Stimulated activated CD4-positive, alpha-beta T cell treated with anti-CD3 and anti-CD28 coated beads, Interleukin-1b, Interleukin-23, amount 100 ng/mL, for 48 hours (primary cell): ENCODE measurements at regions not wholly inside any gene's neighbourhood (a gene's known extent, or its start where the extent isn't known, plus 50 kb on each side); places are given as distances from the start of the nearest gene placed in this dataset.
"Not testable (repeated sequence)": the region's sequence is repeated elsewhere in the genome, so short reads cannot be mapped to it uniquely, and the experiment has no call there.

Source experiments
- DNase-seq: peaks from one replicate; pipeline ENCODE4 v3.0.0-alpha.2; 2020

DNA sequence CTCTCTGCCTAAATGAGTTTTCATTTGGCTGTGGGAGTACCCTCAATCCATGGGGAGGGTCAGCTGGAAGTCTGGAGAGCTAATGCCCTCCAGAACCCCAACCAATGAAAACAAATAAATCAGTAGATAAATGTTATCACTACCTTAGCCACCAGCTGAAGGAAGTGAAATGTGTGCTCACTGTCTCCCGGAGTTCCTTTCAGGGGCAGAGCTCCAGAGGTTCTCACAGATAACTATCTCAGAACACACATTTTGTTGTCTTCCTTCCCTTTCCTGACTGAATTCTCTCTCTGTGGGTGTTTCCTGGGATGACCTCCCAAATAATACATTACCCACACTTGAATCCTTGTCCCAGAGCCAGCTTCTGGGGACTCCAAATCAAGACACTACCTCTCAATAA, 779.6 kb downstream of the DIAPH3 start:
- DNase-seq, result no peak

GRCh38 chr13:59391696-59392095, 772.0 kb downstream of the DIAPH3 start:
- peak; percentile 48 for DNase-seq

- no peak for DNase-seq
These were observed 771.4 kb downstream of the DIAPH3 start for GRCh38 chr13:59392328-59392727.

DNA sequence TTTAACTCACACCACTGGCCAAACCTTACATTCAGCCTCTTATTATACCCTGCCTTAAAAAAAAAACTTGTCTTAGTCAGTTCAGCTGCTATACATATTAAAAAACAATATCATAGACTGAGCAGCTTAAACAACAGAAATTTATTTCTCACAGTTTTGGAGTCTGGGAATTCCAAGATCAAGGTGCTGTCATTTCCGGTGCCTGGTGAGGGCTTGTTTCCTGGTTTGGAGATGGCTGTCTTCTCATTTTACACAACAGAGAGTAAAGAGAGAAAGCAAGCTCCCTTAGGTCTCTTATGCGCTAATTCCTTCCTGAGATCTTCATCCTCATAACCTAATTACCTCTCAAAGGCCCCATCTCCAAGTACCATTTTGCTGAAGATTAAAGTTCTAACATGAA, 769.2 kb downstream of the DIAPH3 start:
- no peak for DNase-seq

DNA sequence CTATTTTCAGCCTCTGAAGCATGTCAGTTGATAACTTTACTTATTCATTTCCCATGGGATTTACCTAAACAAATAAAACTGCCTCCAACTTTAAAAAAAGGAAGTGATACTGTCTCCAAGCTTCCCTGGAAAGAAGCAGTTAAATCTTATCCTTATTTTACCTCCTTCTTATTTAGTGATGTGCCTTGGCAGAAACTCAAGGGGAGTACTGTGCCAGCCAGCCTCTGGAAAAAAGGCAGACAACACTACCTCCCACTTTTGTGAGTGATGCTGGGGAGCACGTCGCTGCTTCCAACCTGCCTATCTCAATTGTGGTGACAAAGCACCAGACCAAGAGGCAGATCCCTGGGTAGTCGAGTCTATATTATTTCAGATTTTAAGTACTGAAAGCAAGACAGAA, 765.6 kb downstream of the DIAPH3 start:
- DNase-seq, result no peak

- DNase-seq, result no peak
These were observed 765.1 kb downstream of the DIAPH3 start for GRCh38 chr13:59398661-59399060.

DNA sequence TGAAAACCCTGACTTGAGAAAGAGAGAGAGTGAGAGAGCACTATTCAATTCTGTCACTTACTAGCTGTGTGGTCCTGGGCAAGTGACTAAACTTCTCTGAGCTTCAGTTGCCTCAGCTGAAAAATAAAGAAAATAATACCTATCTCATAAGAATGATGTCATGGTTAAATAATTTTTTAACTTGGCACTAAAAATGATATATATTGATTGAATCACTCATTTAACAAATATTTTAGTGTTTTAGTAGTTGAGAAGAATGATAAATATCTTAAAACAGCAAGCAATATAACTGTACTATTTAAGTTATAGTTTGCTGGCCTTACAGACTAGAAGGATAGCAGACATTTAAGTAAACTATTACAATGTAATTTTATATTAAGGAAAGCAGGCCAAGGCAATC, 764.2 kb downstream of the DIAPH3 start:
- DNase-seq, result no peak

DNA sequence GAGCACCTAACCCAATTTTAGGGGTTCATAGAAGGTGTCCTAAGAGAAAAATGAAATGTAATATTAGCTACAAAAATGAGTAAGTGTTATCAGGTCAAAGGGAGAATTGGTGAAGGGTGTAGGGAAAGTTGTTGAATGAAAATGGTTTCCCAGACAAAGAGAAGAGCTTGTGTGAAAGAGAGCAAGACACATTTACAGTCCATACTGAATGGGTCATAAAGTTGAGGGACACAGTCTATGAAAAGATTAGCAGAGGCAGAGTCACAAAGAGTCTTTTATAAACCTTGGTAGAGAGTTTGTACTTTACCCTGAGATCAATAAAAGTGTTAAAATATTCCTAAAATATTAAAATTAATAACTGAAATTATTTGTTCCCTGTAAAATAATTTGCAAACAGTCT, 759.4 kb downstream of the DIAPH3 start:
- no peak for DNase-seq

- not testable (repeated sequence) for DNase-seq
These were observed 756.5 kb downstream of the DIAPH3 start for GRCh38 chr13:59407251-59407650.

- no peak for DNase-seq
These were observed 755.0 kb downstream of the DIAPH3 start for GRCh38 chr13:59408738-59409137.

DNA sequence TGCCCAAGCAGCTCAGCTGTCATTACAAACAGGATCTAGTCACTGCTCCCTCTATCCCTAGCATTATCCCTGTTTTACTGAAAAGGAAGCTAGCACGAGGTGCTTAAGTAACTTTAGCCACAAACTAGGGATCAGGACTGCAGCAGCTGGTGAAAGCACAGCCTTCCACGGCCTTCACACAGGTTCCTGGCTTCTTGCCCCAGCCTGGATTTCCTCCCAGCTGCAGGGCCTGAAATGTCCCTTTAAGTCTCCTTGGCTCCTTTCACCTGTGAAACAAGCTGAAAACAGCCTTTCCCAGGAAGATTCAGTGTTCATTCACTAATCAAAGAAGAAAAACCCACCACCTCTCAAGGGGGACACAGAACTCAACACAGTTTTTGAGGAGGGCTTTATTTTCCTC, 754.5 kb downstream of the DIAPH3 start:
- DNase-seq, result no peak

DNA sequence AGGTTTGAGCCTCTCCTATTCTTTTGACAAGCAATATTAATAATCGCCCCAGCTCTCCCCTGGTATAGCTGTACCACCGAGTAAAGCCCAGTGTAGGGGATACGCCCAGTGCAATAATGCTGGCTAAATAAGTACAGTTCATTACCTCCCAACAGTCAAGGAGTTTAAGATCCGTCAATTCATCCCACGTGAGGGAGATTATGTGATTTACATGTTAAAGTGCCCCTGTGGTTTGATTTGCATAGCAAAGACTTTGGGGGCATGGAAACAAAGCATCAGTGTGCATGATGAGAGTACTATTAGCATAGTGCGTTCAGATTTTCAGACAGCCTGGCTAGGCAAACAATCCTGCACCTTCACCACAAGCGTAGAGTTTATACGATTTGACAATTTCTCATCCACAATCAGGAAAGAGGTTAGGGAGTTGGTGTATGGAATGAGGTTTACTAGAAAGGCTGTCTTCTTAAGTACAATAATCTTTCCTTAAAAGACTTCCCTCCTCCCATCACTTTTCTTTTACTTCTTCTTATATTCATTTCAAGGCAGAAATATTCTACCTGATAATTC, 754.0 kb downstream of the DIAPH3 start:
- DNase-seq, result no peak

DNA sequence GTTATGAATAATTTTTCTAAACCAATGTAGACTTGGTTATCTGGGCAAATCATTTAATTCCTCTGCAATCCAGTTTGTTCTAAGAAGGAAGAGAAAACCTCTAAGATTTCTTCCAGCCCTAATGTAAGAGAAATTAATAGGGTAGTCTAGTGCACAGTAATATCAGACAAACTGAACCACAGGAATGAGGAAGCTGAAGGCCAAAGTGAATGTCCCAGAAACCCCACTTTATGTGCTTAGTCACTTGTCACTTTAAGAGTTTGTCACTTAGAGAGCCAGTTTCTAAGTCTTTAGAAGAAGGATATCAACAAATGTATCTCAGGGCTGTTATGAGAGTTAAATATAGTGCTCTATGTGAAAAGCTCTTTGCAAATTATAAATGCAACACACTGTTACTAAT, 750.6 kb downstream of the DIAPH3 start:
- no peak for DNase-seq

- DNase-seq, result no peak
These were observed 749.7 kb downstream of the DIAPH3 start for GRCh38 chr13:59414006-59414405.

DNA sequence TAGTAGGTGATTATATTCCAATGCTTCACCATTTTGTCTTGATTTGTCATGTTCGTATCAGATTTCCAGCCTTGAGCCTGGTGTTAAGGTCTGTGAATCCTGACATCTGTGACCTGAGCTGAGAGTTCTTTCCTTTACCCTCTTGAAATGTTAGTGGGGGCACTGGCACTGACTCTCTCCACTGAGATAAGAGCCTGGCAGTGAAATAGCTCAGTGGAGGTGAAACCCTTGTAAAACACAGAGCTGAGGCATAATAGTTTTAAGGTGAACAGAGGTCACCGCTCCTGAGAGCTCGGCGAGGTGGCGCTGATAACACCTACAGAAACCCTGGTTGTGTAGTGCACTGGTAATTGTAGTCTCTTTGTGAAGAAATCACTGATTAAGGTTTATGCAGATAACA, 748.2 kb downstream of the DIAPH3 start:
- DNase-seq, result no peak

DNA sequence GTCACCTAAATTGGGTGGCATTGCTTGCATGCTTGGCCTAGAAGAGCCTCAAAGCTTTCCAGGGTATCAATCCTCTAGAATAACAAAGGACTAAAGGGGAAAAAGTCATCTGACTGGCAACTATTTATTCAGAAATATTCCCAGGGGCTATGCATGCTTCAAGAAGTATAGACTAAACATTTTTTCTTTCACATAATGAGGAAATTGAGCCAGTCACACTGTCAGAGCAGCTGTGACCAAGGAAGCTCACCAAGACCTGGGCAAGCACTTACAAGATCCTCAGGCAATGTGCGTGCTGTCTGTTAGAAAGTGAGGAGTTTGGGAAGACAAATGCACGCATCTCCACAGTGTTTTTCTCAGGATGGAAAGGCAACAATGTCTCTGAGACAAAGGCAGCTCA, 747.2 kb downstream of the DIAPH3 start:
- no peak for DNase-seq

GRCh38 chr13:59422646-59423045, 741.1 kb downstream of the DIAPH3 start:
- no peak for DNase-seq

GRCh38 chr13:59423708-59424340, 739.9 kb downstream of the DIAPH3 start:
- DNase-seq, result no peak

- no peak for DNase-seq
These were observed 739.1 kb downstream of the DIAPH3 start for GRCh38 chr13:59424661-59425060.

GRCh38 chr13:59425211-59425741, 738.5 kb downstream of the DIAPH3 start:
- DNase-seq, result no peak

GRCh38 chr13:59435024-59435423, 728.7 kb downstream of the DIAPH3 start:
- no peak for DNase-seq

DNA sequence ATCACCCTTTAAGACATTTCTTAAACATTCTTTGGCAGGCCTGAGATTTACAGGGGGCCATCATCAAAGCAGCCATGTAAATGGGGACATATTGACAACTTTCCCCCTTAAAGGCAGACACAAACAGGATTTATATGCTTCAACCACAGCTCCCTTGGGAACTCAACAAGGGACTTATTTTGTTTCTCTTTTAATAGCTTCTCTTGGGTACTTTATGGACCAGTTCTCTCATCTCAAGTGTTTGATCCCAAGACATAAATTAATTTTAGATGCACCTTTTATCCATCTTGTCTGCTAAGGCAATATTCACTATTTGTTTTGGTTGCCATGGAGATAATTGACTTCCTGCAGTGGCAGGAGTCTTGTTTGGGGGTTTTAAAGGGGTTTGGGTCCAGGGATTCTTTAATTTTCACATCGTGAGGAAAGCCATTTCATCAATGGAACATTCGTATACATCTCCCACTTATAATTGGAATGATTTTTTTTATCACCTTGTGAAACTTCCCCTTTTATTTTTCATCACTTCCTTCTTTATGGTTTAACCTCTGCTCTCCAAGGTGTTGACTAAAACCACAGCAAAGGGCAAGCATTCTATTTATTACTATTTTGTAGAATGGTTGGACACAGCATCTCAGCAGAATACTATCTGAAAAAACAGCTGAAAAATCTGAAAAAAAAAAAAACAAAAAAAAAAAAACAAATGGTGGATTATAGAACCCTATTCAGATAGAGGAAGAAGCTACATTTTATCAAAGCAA, 726.0 kb downstream of the DIAPH3 start:
- no peak for DNase-seq

GRCh38 chr13:59439776-59440428, 723.8 kb downstream of the DIAPH3 start:
- DNase-seq, result no peak

DNA sequence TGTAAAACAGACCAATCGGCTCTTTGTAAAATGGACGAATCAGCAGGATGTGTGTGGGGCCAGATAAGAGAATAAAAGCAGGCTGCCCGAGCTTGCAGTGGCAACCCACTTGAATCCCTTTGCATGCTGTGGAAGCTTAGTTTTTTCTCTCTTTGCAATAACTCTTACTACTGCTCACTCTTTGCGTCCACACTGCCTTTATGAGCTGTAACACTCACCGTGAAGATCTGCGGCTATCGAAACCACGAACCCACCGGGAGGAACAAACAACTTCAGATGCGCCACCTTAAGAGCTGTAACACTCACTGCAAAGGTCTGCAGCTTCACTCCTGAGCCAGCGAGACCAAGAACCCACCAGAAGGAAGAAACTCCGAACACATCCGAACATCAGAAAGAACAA, 722.7 kb downstream of the DIAPH3 start:
- DNase-seq, result not testable (repeated sequence)
